Activated naive CD8-positive, alpha-beta T cell treated with anti-CD3 and anti-CD28 coated beads, Interleukin-2, amount 50 U/mL, for 24 hours (primary cell): ENCODE measurements at regions not wholly inside any gene's neighbourhood (a gene's known extent, or its start where the extent isn't known, plus 50 kb on each side); places are given as distances from the start of the nearest gene placed in this dataset.

Source experiments
- ATAC-seq: fragments of 150-1000 bp; cut with Tn5 transposase; one replicate; pipeline ENCODE4 v1.10.0; 2021
- DNase-seq: peaks from one replicate; pipeline ENCODE4 v3.0.0; 2021
- H3K27ac Mint-ChIP-seq: one replicate; pipeline ENCODE4 v1.8.0; 2021; ENCODE audit warnings: mild to moderate bottlenecking, mixed read lengths
- H3K27me3 Mint-ChIP-seq: one replicate; pipeline ENCODE4 v1.8.0; 2021; ENCODE audit warnings: mixed read lengths
- H3K36me3 Mint-ChIP-seq: one replicate; pipeline ENCODE4 v1.8.0; 2021; ENCODE audit warnings: low read depth, mixed read lengths
- H3K4me1 Mint-ChIP-seq: one replicate; pipeline ENCODE4 v1.8.0; 2021; ENCODE audit warnings: mixed read lengths
- H3K4me3 Mint-ChIP-seq: one replicate; pipeline ENCODE4 v1.8.0; 2021; ENCODE audit warnings: mild to moderate bottlenecking, moderate library complexity, mixed read lengths
- H3K9me3 Mint-ChIP-seq: one replicate; pipeline ENCODE4 v1.8.0; 2021; ENCODE audit warnings: mixed read lengths

GRCh38 chr20:39294137-39294725, 332.1 kb downstream of the DHX35 start:
- Mint-ChIP-seq H3K9me3 (no peaks in the 10 kb centered on the region), H3K27ac (no peak overlapping the region), H3K27me3 (peaks cover 10% of the 10 kb centered on the region), H3K4me3 (no peak overlapping the region), H3K4me1 (no peaks in the 10 kb centered on the region), H3K36me3 (no peaks in the 10 kb centered on the region)
- ATAC-seq (no peak), DNase-seq (no peak)

GRCh38 chr20:39292193-39292736, 330.1 kb downstream of the DHX35 start:
- no peaks in the 10 kb centered on the region for H3K9me3 Mint-ChIP-seq
- DNase-seq: no peak
- H3K4me1 Mint-ChIP-seq: no peaks in the 10 kb centered on the region
- no peak overlapping the region for H3K27ac Mint-ChIP-seq
- H3K4me3 Mint-ChIP-seq: no peak overlapping the region
- ATAC-seq: no peak
- H3K27me3 Mint-ChIP-seq: peaks cover 13% of the 10 kb centered on the region
- H3K36me3 Mint-ChIP-seq: no peaks in the 10 kb centered on the region

- no peak for ATAC-seq
- H3K27ac Mint-ChIP-seq: no peak overlapping the region
Measured at GRCh38 chr20:39291301-39291700, 329.2 kb downstream of the DHX35 start.

GRCh38 chr20:39290575-39290974, 328.4 kb downstream of the DHX35 start:
- Mint-ChIP-seq H3K27ac (no peak overlapping the region), H3K4me1 (no peaks in the 10 kb centered on the region), H3K36me3 (no peaks in the 10 kb centered on the region), H3K4me3 (no peak overlapping the region), H3K27me3 (peaks cover 13% of the 10 kb centered on the region), H3K9me3 (peaks cover 4% of the 10 kb centered on the region)
- ATAC-seq: no peak
- DNase-seq: no peak

More at GRCh38 chr20:39291301-39291700, 329.2 kb downstream of the DHX35 start:
- Mint-ChIP-seq H3K4me1 (no peaks in the 10 kb centered on the region), H3K36me3 (no peaks in the 10 kb centered on the region), H3K4me3 (no peak overlapping the region), H3K27me3 (peaks cover 13% of the 10 kb centered on the region), H3K9me3 (peaks cover 4% of the 10 kb centered on the region)
- no peak for DNase-seq

GRCh38 chr20:39289831-39290230, 327.7 kb downstream of the DHX35 start:
- Mint-ChIP-seq H3K27ac (no peak overlapping the region), H3K4me3 (no peak overlapping the region)
- DNase-seq: no peak

GRCh38 chr20:39289316-39289715, 327.2 kb downstream of the DHX35 start:
- DNase-seq (no peak), ATAC-seq (no peak)
- peaks cover 4% of the 10 kb centered on the region for H3K9me3 Mint-ChIP-seq
- no peaks in the 10 kb centered on the region for H3K36me3 Mint-ChIP-seq
- no peak overlapping the region for H3K4me3 Mint-ChIP-seq
- H3K4me1 Mint-ChIP-seq: no peaks in the 10 kb centered on the region
- H3K27ac Mint-ChIP-seq: no peak overlapping the region
- peaks cover 13% of the 10 kb centered on the region for H3K27me3 Mint-ChIP-seq

More at GRCh38 chr20:39289831-39290230, 327.7 kb downstream of the DHX35 start:
- ATAC-seq: no peak
- peaks cover 4% of the 10 kb centered on the region for H3K9me3 Mint-ChIP-seq
- no peaks in the 10 kb centered on the region for H3K36me3 Mint-ChIP-seq
- peaks cover 13% of the 10 kb centered on the region for H3K27me3 Mint-ChIP-seq
- H3K4me1 Mint-ChIP-seq: no peaks in the 10 kb centered on the region

- H3K9me3 Mint-ChIP-seq: peaks cover 4% of the 10 kb centered on the region
- H3K27ac Mint-ChIP-seq: no peak overlapping the region
- no peaks in the 10 kb centered on the region for H3K36me3 Mint-ChIP-seq
- ATAC-seq: no peak
- DNase-seq: no peak
- peaks cover 3% of the 10 kb centered on the region for H3K27me3 Mint-ChIP-seq
- no peak overlapping the region for H3K4me3 Mint-ChIP-seq
- no peaks in the 10 kb centered on the region for H3K4me1 Mint-ChIP-seq
Measured at GRCh38 chr20:39283464-39283863, 321.3 kb downstream of the DHX35 start.

GRCh38 chr20:39282619-39283092, 320.5 kb downstream of the DHX35 start:
- Mint-ChIP-seq H3K4me3 (no peak overlapping the region), H3K4me1 (no peaks in the 10 kb centered on the region), H3K27me3 (peaks cover 3% of the 10 kb centered on the region), H3K27ac (no peak overlapping the region), H3K36me3 (no peaks in the 10 kb centered on the region), H3K9me3 (peaks cover 4% of the 10 kb centered on the region)
- no peak for ATAC-seq
- no peak for DNase-seq

GRCh38 chr20:39280875-39281274, 318.7 kb downstream of the DHX35 start:
- ATAC-seq: no peak
- Mint-ChIP-seq H3K4me3 (no peak overlapping the region), H3K27ac (no peak overlapping the region), H3K9me3 (peaks cover 4% of the 10 kb centered on the region), H3K27me3 (peaks cover 3% of the 10 kb centered on the region), H3K4me1 (no peaks in the 10 kb centered on the region), H3K36me3 (no peaks in the 10 kb centered on the region)
- DNase-seq: no peak

GRCh38 chr20:39278230-39278788, 316.2 kb downstream of the DHX35 start:
- no peaks in the 10 kb centered on the region for H3K4me1 Mint-ChIP-seq
- DNase-seq (no peak), ATAC-seq (no peak)
- H3K27me3 Mint-ChIP-seq: peaks cover 4% of the 10 kb centered on the region
- H3K36me3 Mint-ChIP-seq: no peaks in the 10 kb centered on the region
- H3K9me3 Mint-ChIP-seq: peaks cover 4% of the 10 kb centered on the region
- no peak overlapping the region for H3K4me3 Mint-ChIP-seq
- H3K27ac Mint-ChIP-seq: no peak overlapping the region

GRCh38 chr20:39277185-39277584, 315.0 kb downstream of the DHX35 start:
- no peak for DNase-seq
- Mint-ChIP-seq H3K4me1 (no peaks in the 10 kb centered on the region), H3K27ac (no peak overlapping the region), H3K9me3 (peaks cover 4% of the 10 kb centered on the region), H3K4me3 (no peak overlapping the region), H3K36me3 (no peaks in the 10 kb centered on the region), H3K27me3 (peaks cover 2% of the 10 kb centered on the region)
- no peak for ATAC-seq

GRCh38 chr20:39270837-39271604, 308.9 kb downstream of the DHX35 start:
- DNase-seq (no peak), ATAC-seq (no peak)
- Mint-ChIP-seq H3K9me3 (no peaks in the 10 kb centered on the region), H3K27ac (no peak overlapping the region), H3K4me3 (no peak overlapping the region), H3K36me3 (no peaks in the 10 kb centered on the region), H3K4me1 (no peaks in the 10 kb centered on the region), H3K27me3 (peaks cover 2% of the 10 kb centered on the region)

GRCh38 chr20:39269493-39270217, 307.5 kb downstream of the DHX35 start:
- Mint-ChIP-seq H3K27ac (no peak overlapping the region), H3K4me1 (no peaks in the 10 kb centered on the region), H3K27me3 (peaks cover 2% of the 10 kb centered on the region), H3K36me3 (no peaks in the 10 kb centered on the region), H3K4me3 (no peak overlapping the region), H3K9me3 (no peaks in the 10 kb centered on the region)
- DNase-seq (no peak), ATAC-seq (no peak)

GRCh38 chr20:39268981-39269461, 306.9 kb downstream of the DHX35 start:
- DNase-seq (peak; percentile 61), ATAC-seq (peak; percentile 62)

More at GRCh38 chr20:39268981-39269461, 306.9 kb downstream of the DHX35 start:
- Mint-ChIP-seq H3K4me3 (no peak overlapping the region), H3K36me3 (no peaks in the 10 kb centered on the region), H3K4me1 (no peaks in the 10 kb centered on the region), H3K27ac (no peak overlapping the region), H3K27me3 (no peaks in the 10 kb centered on the region), H3K9me3 (no peaks in the 10 kb centered on the region)
